CD14-positive monocyte (primary cell): ENCODE measurements at regions not wholly inside any gene's neighbourhood (a gene's known extent, or its start where the extent isn't known, plus 50 kb on each side); places are given as distances from the start of the nearest gene placed in this dataset.
A peak's percentile ranks its signal among the peaks of the same experiment; 100 is the strongest.

ENCODE experiments used
- DNase-seq, 3 donors: peaks; one replicate each; pipeline ENCODE4 v3.0.0-alpha.2; 2011 to 2022
- H2AFZ ChIP-seq: 2 replicates; pipeline ENCODE4 v1.6.0; 2012; ENCODE audit warnings: mild to moderate bottlenecking, low read depth, low read length, inconsistent platforms; ENCODE audit not compliant: insufficient read depth, poor library complexity, severe bottlenecking
- H3K27ac ChIP-seq, 2 donors: 1 replicate in 1 of 2; 2 replicates in 1 of 2; pipeline ENCODE4 v1.5.1; 2012 to 2013; ENCODE audit warnings: low read length in 2 of 2, control low read depth in 1 of 2, inconsistent platforms in 1 of 2, low read depth in 1 of 2, mild to moderate bottlenecking in 1 of 2
- H3K27me3 ChIP-seq, 2 donors: one replicate each; pipeline versions ENCODE4 v1.6.0 to v1.6.1; 2011 to 2013; ENCODE audit warnings: low read length in 2 of 2; ENCODE audit not compliant: control insufficient read depth in 2 of 2, insufficient read depth in 2 of 2
- H3K36me3 ChIP-seq, 2 donors: replicated peaks in 1 of 2; 1 replicate in 1 of 2; 2 replicates in 1 of 2; pipeline versions ENCODE4 v1.5.1 to v1.6.1; 2012 to 2013; ENCODE audit warnings: low read length in 2 of 2, control low read depth in 1 of 2, inconsistent platforms in 1 of 2, mild to moderate bottlenecking in 1 of 2; ENCODE audit not compliant: insufficient read depth in 2 of 2, control insufficient read depth in 1 of 2
- H3K4me1 ChIP-seq, 2 donors: 1 replicate in 1 of 2; 2 replicates in 1 of 2; pipeline versions ENCODE4 v1.5.1 to v1.6.1; 2012 to 2013; ENCODE audit warnings: low read length in 2 of 2, control low read depth in 1 of 2, inconsistent platforms in 1 of 2, mild to moderate bottlenecking in 1 of 2, moderate library complexity in 1 of 2; ENCODE audit not compliant: insufficient read depth in 2 of 2, control insufficient read depth in 1 of 2
- H3K4me2 ChIP-seq: replicated peaks from 2 replicates; pipeline ENCODE3; 2012; ENCODE audit warnings: low read length, moderate library complexity, mild to moderate bottlenecking; ENCODE audit not compliant: poor library complexity, severe bottlenecking; ENCODE audit errors: extremely low read depth
- H3K4me3 ChIP-seq, 3 experiments: fragments of 200-600 bp in 1 of 3; sonication (generic) in 1 of 3; replicated peaks in 1 of 3; 1 replicate in 2 of 3; 2 replicates in 1 of 3; pipeline ENCODE4 v1.5.1; 2011 to 2013; ENCODE audit warnings: low read length in 3 of 3, mild to moderate bottlenecking in 3 of 3, control low read depth in 2 of 3, low read depth in 2 of 3, inconsistent platforms in 1 of 3, moderate library complexity in 1 of 3
- H3K79me2 ChIP-seq: 2 replicates; pipeline ENCODE4 v1.6.0; 2012; ENCODE audit warnings: mild to moderate bottlenecking, control low read depth, inconsistent platforms, low read length, moderate library complexity; ENCODE audit not compliant: insufficient read depth
- H3K9ac ChIP-seq: 2 replicates; pipeline ENCODE4 v1.6.0; 2017; ENCODE audit warnings: low read length, mild to moderate bottlenecking; ENCODE audit not compliant: insufficient read depth, poor library complexity, severe bottlenecking
- H3K9me3 ChIP-seq, 2 donors: replicated peaks in 1 of 2; 1 replicate in 1 of 2; 2 replicates in 1 of 2; pipeline versions ENCODE4 v1.5.1 to v1.6.1; 2012 to 2013; ENCODE audit warnings: low read length in 2 of 2, control low read depth in 1 of 2; ENCODE audit not compliant: control insufficient read depth in 1 of 2, insufficient read depth in 1 of 2
- H4K20me1 ChIP-seq: 2 replicates; pipeline ENCODE4 v1.6.0; 2012; ENCODE audit warnings: mild to moderate bottlenecking, low read length, control low read depth, moderate library complexity; ENCODE audit not compliant: insufficient read depth
- H3K27ac Mint-ChIP-seq, 7 donors: one replicate each; pipeline ENCODE4 v1.8.0; 2020; ENCODE audit warnings: mild to moderate bottlenecking in 7 of 7, mixed read lengths in 7 of 7, moderate library complexity in 6 of 7, inconsistent platforms in 2 of 7
- H3K27me3 Mint-ChIP-seq, 3 donors: one replicate each; pipeline ENCODE4 v1.8.0; 2021 to 2022; ENCODE audit warnings: low read depth in 3 of 3, mild to moderate bottlenecking in 3 of 3, mixed read lengths in 3 of 3, moderate library complexity in 3 of 3, inconsistent platforms in 1 of 3
- H3K36me3 Mint-ChIP-seq, 2 donors: one replicate each; pipeline ENCODE4 v1.8.0; 2020; ENCODE audit warnings: mixed read lengths in 2 of 2, inconsistent platforms in 1 of 2, mild to moderate bottlenecking in 1 of 2
- H3K4me1 Mint-ChIP-seq: one replicate; pipeline ENCODE4 v1.8.0; 2020; ENCODE audit warnings: mild to moderate bottlenecking, mixed read lengths
- H3K4me3 Mint-ChIP-seq, 2 donors: one replicate each; pipeline ENCODE4 v1.8.0; 2020; ENCODE audit warnings: mild to moderate bottlenecking in 2 of 2, mixed read lengths in 2 of 2, moderate library complexity in 1 of 2
- H3K9me3 Mint-ChIP-seq, 7 donors: one replicate each; pipeline ENCODE4 v1.8.0; 2020 to 2022; ENCODE audit warnings: mixed read lengths in 7 of 7, mild to moderate bottlenecking in 6 of 7, moderate library complexity in 6 of 7, inconsistent platforms in 2 of 7
- WGBS: methylation state at CpG from one replicate; pipeline ENCODE4 v1.1.5; 2013; ENCODE audit warnings: missing lambda C conversion rate; ENCODE audit not compliant: insufficient coverage; 5-methylcytosine and 5-hydroxymethylcytosine counted together
- intact Hi-C, 2 donors: fragments of 100-400 bp; cut with micrococcal nuclease; formaldehyde crosslinking; loops; one replicate each; pipeline versions ENCODE4 v1.15.0 to v1.15.1; 2023
- TF ChIP-seq, protein P1 (sequence below): fragments of 200-600 bp; IDR thresholded peaks from one replicate; pipeline ENCODE4 v1.8.0; 2022; ENCODE audit warnings: antibody characterized with exemption, mild to moderate bottlenecking

DNA sequence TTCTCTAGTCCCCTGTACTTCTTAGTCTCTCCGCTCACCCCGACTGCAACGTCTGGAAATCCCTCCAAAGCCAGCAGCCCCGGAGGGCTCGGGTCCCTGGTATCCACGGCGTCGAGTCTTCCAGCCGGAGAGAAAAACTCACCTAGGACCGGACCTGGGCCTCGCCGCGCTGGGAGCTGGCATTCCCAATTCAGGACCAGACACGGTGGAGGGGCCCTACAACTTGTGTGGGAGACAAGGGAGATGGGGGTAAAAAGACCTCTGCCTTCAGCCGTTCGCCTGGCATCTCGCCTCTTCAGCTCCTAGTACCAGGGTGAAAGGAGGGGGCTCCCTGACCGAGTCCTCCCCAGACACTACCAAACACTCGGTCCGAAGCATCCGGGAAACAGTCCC lies 64.3 kb downstream of the GPX5 start:
- no peak overlapping the region for H3K4me3 ChIP-seq
- H4K20me1 ChIP-seq = no peaks in the 10 kb centered on the region
- intact Hi-C loops = no loop called here
- H3K79me2 ChIP-seq = no peaks in the 10 kb centered on the region
- no peak overlapping the region for H3K4me2 ChIP-seq
- peaks cover 55 to 67% of the 10 kb centered on the region in 2 donors for H3K27me3 ChIP-seq
- no peak overlapping the region for H3K9ac ChIP-seq
- H3K4me3 Mint-ChIP-seq = peak overlapping the region in 1 of 2 donors; percentile 72
- 8% methylated on average over 12 of the region's 21 CpGs for WGBS
- no peaks in the 10 kb centered on the region for H3K4me1 ChIP-seq
- peaks cover 2 to 38% of the 10 kb centered on the region in 2 donors for H3K9me3 ChIP-seq
- H3K36me3 Mint-ChIP-seq = peaks cover 0 to 4% of the 10 kb centered on the region in 2 donors
- no peak overlapping the region for H3K27ac ChIP-seq
- peaks cover 56 to 76% (median 65%) of the 10 kb centered on the region in 3 donors for H3K27me3 Mint-ChIP-seq
- H3K4me1 Mint-ChIP-seq = peaks cover 2% of the 10 kb centered on the region
- peaks cover 5 to 35% (median 23%) of the 10 kb centered on the region in 7 donors for H3K9me3 Mint-ChIP-seq
- H2AFZ ChIP-seq = no peak overlapping the region
- peak overlapping the region in 1 of 7 donors; percentile 3 for H3K27ac Mint-ChIP-seq
- TF ChIP-seq, protein P1, sequence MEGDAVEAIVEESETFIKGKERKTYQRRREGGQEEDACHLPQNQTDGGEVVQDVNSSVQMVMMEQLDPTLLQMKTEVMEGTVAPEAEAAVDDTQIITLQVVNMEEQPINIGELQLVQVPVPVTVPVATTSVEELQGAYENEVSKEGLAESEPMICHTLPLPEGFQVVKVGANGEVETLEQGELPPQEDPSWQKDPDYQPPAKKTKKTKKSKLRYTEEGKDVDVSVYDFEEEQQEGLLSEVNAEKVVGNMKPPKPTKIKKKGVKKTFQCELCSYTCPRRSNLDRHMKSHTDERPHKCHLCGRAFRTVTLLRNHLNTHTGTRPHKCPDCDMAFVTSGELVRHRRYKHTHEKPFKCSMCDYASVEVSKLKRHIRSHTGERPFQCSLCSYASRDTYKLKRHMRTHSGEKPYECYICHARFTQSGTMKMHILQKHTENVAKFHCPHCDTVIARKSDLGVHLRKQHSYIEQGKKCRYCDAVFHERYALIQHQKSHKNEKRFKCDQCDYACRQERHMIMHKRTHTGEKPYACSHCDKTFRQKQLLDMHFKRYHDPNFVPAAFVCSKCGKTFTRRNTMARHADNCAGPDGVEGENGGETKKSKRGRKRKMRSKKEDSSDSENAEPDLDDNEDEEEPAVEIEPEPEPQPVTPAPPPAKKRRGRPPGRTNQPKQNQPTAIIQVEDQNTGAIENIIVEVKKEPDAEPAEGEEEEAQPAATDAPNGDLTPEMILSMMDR = no peak
- no peak for DNase-seq
- no peaks in the 10 kb centered on the region for H3K36me3 ChIP-seq

DNA sequence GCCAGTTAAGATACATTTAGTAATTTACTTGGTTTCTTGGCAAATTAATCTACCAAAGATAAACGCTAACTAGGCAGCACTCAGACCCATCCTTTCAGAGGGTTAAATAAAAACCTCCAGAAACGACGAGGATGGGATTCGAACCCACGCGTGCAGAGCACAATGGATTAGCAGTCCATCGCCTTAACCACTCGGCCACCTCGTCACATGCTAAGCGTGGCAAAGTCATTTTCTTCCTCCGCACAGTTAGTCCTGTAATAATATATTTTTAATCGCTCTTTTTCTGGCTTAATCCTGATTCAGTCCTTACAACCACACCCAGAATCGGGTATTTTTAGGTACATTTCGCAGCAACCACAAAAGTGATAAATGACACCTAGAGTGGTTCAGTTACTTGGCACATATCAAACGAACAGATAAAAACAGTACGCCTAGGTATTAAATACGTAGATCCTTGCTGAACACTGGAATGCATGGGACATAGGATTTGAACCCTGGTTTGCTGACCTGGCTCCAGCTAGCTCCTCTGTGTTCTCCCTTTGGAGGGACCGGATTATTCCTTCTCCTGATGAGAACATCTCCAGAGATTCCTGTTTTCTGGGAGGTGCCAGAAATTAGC lies 71.6 kb downstream of the GPX5 start:
- Histone ChIP-seq H3K9me3 (peaks cover 0 to 13% of the 10 kb centered on the region in 2 donors), H2AFZ (no peak overlapping the region), H4K20me1 (no peaks in the 10 kb centered on the region), H3K4me2 (no peak overlapping the region), H3K4me3 (no peak overlapping the region), H3K9ac (no peak overlapping the region), H3K27me3 (peaks cover 17 to 18% of the 10 kb centered on the region in 2 donors), H3K79me2 (no peaks in the 10 kb centered on the region), H3K36me3 (no peaks in the 10 kb centered on the region), H3K4me1 (no peaks in the 10 kb centered on the region), H3K27ac (no peak overlapping the region)
- intact Hi-C loops = no loop called here
- TF ChIP-seq, protein P1 = no peak
- Mint-ChIP-seq H3K4me3 (peak overlapping the region in 1 of 2 donors; percentile 48), H3K27ac (no peak overlapping the region), H3K36me3 (no peaks in the 10 kb centered on the region), H3K4me1 (no peaks in the 10 kb centered on the region), H3K9me3 (peaks cover 0 to 12% (median 10%) of the 10 kb centered on the region in 7 donors), H3K27me3 (peaks cover 16 to 39% (median 27%) of the 10 kb centered on the region in 3 donors)
- DNase-seq = peak in 1 of 3 donors; percentile 6
- 23% methylated on average over 8 of the region's 18 CpGs for WGBS
